DND-41 (cell line): ENCODE measurements at regions not wholly inside any gene's neighbourhood (a gene's known extent, or its start where the extent isn't known, plus 50 kb on each side); places are given as distances from the start of the nearest gene placed in this dataset.
A peak's percentile ranks its signal among the peaks of the same experiment; 100 is the strongest.

Experiments
- ATAC-seq: fragments of 200-7000 bp; cut with Tn5 transposase; 3 replicates; pipeline ENCODE4 v1.9.1; 2021; ENCODE audit warnings: low read depth; ENCODE audit not compliant: insufficient read depth
- DNase-seq: peaks from one replicate; pipeline ENCODE4 v3.0.0-alpha.2; 2020
- H2AFZ ChIP-seq: 2 replicates; pipeline ENCODE4 v1.6.0; 2012; ENCODE audit warnings: low read depth, low read length
- H3K27ac ChIP-seq: 2 replicates; pipeline ENCODE4 v1.5.1; 2012; ENCODE audit warnings: low read length, inconsistent platforms
- H3K27me3 ChIP-seq: fragments of 200-600 bp; sonication (generic); 2 replicates; pipeline ENCODE4 v1.6.0; 2012; ENCODE audit warnings: low read length, mild to moderate bottlenecking, inconsistent platforms; ENCODE audit not compliant: insufficient read depth, poor library complexity
- H3K36me3 ChIP-seq: 2 replicates; pipeline ENCODE4 v1.5.1; 2012; ENCODE audit warnings: low read length, inconsistent platforms; ENCODE audit not compliant: insufficient read depth
- H3K4me1 ChIP-seq: 2 replicates; pipeline ENCODE4 v1.5.1; 2012; ENCODE audit warnings: mild to moderate bottlenecking, low read length; ENCODE audit not compliant: insufficient read depth
- H3K4me2 ChIP-seq: 2 replicates; pipeline ENCODE4 v1.6.0; 2012; ENCODE audit warnings: mild to moderate bottlenecking, moderate library complexity, low read length, inconsistent platforms; ENCODE audit not compliant: insufficient read depth
- H3K4me3 ChIP-seq, 2 experiments: fragments of 200-600 bp in 1 of 2; shearing (Covaris generic) in 1 of 2; 2 replicates each; pipeline ENCODE4 v1.5.1; 2012 to 2016; ENCODE audit warnings: inconsistent platforms in 2 of 2, low read length in 2 of 2, mild to moderate bottlenecking in 2 of 2, low read depth in 1 of 2, moderate library complexity in 1 of 2
- H3K79me2 ChIP-seq: 2 replicates; pipeline ENCODE4 v1.6.0; 2012; ENCODE audit warnings: low read length, inconsistent platforms; ENCODE audit not compliant: insufficient read depth
- H3K9ac ChIP-seq: 2 replicates; pipeline ENCODE4 v1.6.0; 2012; ENCODE audit warnings: low read depth, mild to moderate bottlenecking, inconsistent platforms, low read length, moderate library complexity
- H3K9me3 ChIP-seq: 2 replicates; pipeline ENCODE4 v1.5.1; 2012; ENCODE audit warnings: low read length, moderate library complexity, mild to moderate bottlenecking, inconsistent platforms; ENCODE audit not compliant: insufficient read depth, severe bottlenecking
- H4K20me1 ChIP-seq: 2 replicates; pipeline ENCODE4 v1.6.0; 2012; ENCODE audit warnings: low read length; ENCODE audit not compliant: insufficient read depth
- CTCF ChIP-seq: IDR thresholded peaks from 2 replicates; pipeline ENCODE4 v1.5.1; 2012; ENCODE audit warnings: borderline replicate concordance, low read length, moderate library complexity, mild to moderate bottlenecking; ENCODE audit not compliant: poor library complexity, severe bottlenecking; ENCODE audit errors: extremely low read depth
- EZH2 ChIP-seq: IDR thresholded peaks from 3 replicates; pipeline ENCODE4 v1.6.1; 2012; ENCODE audit warnings: borderline replicate concordance, low read depth, mild to moderate bottlenecking, moderate library complexity, low read length, inconsistent platforms; ENCODE audit not compliant: severe bottlenecking

GRCh38 chr17:73710095-73710592 is 65.9 kb upstream of the SDK2 start:
- peak; percentile 82 for TF ChIP-seq CTCF
- no peak for TF ChIP-seq EZH2
- Histone ChIP-seq H3K4me1 (peaks cover 13% of the 10 kb centered on the region), H3K4me3 (no peak overlapping the region), H2AFZ (no peak overlapping the region), H3K79me2 (no peaks in the 10 kb centered on the region), H3K36me3 (no peaks in the 10 kb centered on the region), H4K20me1 (no peaks in the 10 kb centered on the region), H3K27ac (no peak overlapping the region; the same call in 1 of the 2 replicates), H3K9ac (no peak overlapping the region), H3K9me3 (no peaks in the 10 kb centered on the region), H3K27me3 (peaks cover 3% of the 10 kb centered on the region), H3K4me2 (no peak overlapping the region)
- peak; percentile 72 for DNase-seq
- peak; percentile 86 for ATAC-seq

GRCh38 chr17:73711184-73711583 is 66.9 kb upstream of the SDK2 start:
- no peaks in the 10 kb centered on the region for H4K20me1 ChIP-seq
- no peaks in the 10 kb centered on the region for H3K9me3 ChIP-seq
- peaks cover 3% of the 10 kb centered on the region for H3K27me3 ChIP-seq
- H3K4me2 ChIP-seq, result no peak overlapping the region
- DNase-seq, result no peak
- H3K4me3 ChIP-seq, result no peak overlapping the region
- TF ChIP-seq CTCF, result no peak
- no peak for TF ChIP-seq EZH2
- no peaks in the 10 kb centered on the region for H3K79me2 ChIP-seq
- peak; percentile 31; the same call in 1 of the 3 replicates for ATAC-seq
- H3K27ac ChIP-seq, result no peak overlapping the region
- no peak overlapping the region for H3K9ac ChIP-seq
- H3K36me3 ChIP-seq, result no peaks in the 10 kb centered on the region
- no peak overlapping the region for H2AFZ ChIP-seq
- peaks cover 13% of the 10 kb centered on the region for H3K4me1 ChIP-seq

GRCh38 chr17:73711916-73712315 is 67.7 kb upstream of the SDK2 start:
- ATAC-seq, result no peak
- Histone ChIP-seq H3K4me3 (no peak overlapping the region), H3K9ac (no peak overlapping the region), H3K27ac (no peak overlapping the region), H2AFZ (no peak overlapping the region), H3K9me3 (no peaks in the 10 kb centered on the region), H3K36me3 (no peaks in the 10 kb centered on the region), H3K4me2 (no peak overlapping the region), H4K20me1 (no peaks in the 10 kb centered on the region), H3K79me2 (no peaks in the 10 kb centered on the region), H3K27me3 (peaks cover 3% of the 10 kb centered on the region), H3K4me1 (peaks cover 13% of the 10 kb centered on the region)
- TF ChIP-seq EZH2 (no peak), CTCF (no peak)
- no peak for DNase-seq

GRCh38 chr17:73713136-73713535 is 68.9 kb upstream of the SDK2 start:
- Histone ChIP-seq H3K4me1 (peaks cover 13% of the 10 kb centered on the region), H3K79me2 (no peaks in the 10 kb centered on the region), H3K9ac (no peak overlapping the region), H3K27ac (no peak overlapping the region), H3K36me3 (no peaks in the 10 kb centered on the region), H3K4me2 (no peak overlapping the region), H4K20me1 (no peaks in the 10 kb centered on the region), H3K27me3 (peaks cover 3% of the 10 kb centered on the region), H2AFZ (no peak overlapping the region), H3K9me3 (no peaks in the 10 kb centered on the region), H3K4me3 (no peak overlapping the region)
- TF ChIP-seq EZH2 (no peak), CTCF (no peak)
- no peak for DNase-seq
- ATAC-seq, result no peak
